IPS-NIHi11 (cell line): ENCODE measurements at regions not wholly inside any gene's neighbourhood (a gene's known extent, or its start where the extent isn't known, plus 50 kb on each side); places are given as distances from the start of the nearest gene placed in this dataset.
A peak's percentile ranks its signal among the peaks of the same experiment; 100 is the strongest.
"Not testable (repeated sequence)": the region's sequence is repeated elsewhere in the genome, so short reads cannot be mapped to it uniquely, and the experiment has no call there.

Experiments
- DNase-seq: peaks from one replicate; pipeline ENCODE4 v3.0.0; 2012; ENCODE audit warnings: mixed read lengths, low spot score

- DNase-seq, result no peak
Observed at GRCh38 chr1:182259968-182260367, 131.6 kb downstream of the GLUL start.

GRCh38 chr1:182259229-182259872, 132.2 kb downstream of the GLUL start:
- no peak for DNase-seq

GRCh38 chr1:182257369-182258063, 134.1 kb downstream of the GLUL start:
- no peak for DNase-seq

- no peak for DNase-seq
Observed at GRCh38 chr1:182256931-182257330, 134.7 kb downstream of the GLUL start.

GRCh38 chr1:182255494-182255893, 136.1 kb downstream of the GLUL start:
- no peak for DNase-seq

GRCh38 chr1:182253319-182253860, 138.2 kb downstream of the GLUL start:
- DNase-seq, result no peak

GRCh38 chr1:182251561-182251960, 140.0 kb downstream of the GLUL start:
- no peak for DNase-seq

- DNase-seq, result no peak
Observed at GRCh38 chr1:182249201-182249676, 142.4 kb downstream of the GLUL start.

- DNase-seq, result no peak
Observed at GRCh38 chr1:182248721-182249120, 142.9 kb downstream of the GLUL start.

- not testable (repeated sequence) for DNase-seq
Observed at GRCh38 chr1:182247813-182248212, 143.8 kb downstream of the GLUL start.

GRCh38 chr1:182246783-182247182, 144.8 kb downstream of the GLUL start:
- no peak for DNase-seq

- no peak for DNase-seq
Observed at GRCh38 chr1:182245040-182245439, 146.6 kb downstream of the GLUL start.

GRCh38 chr1:182244451-182244850, 147.1 kb downstream of the GLUL start:
- DNase-seq, result no peak

GRCh38 chr1:182242641-182243040, 148.9 kb downstream of the GLUL start:
- no peak for DNase-seq

- DNase-seq, result no peak
Observed at GRCh38 chr1:182240085-182240484, 151.5 kb downstream of the GLUL start.

- no peak for DNase-seq
Observed at GRCh38 chr1:182238421-182238820, 153.2 kb downstream of the GLUL start.

GRCh38 chr1:182237329-182237728, 154.3 kb downstream of the GLUL start:
- DNase-seq, result no peak

GRCh38 chr1:182236651-182237077, 154.9 kb downstream of the GLUL start:
- DNase-seq, result no peak

GRCh38 chr1:182235952-182236650, 155.5 kb downstream of the GLUL start:
- DNase-seq, result no peak

- no peak for DNase-seq
Observed at GRCh38 chr1:182235604-182235951, 156.0 kb downstream of the GLUL start.

- peak; percentile 31 for DNase-seq
Observed at GRCh38 chr1:182229921-182230491, 161.6 kb downstream of the GLUL start.

- no peak for DNase-seq
Observed at GRCh38 chr1:182229451-182229850, 162.1 kb downstream of the GLUL start.
